ENCODE measurements at regions not wholly inside any gene's neighbourhood (a gene's known extent, or its start where the extent isn't known, plus 50 kb on each side); places are given as distances from the start of the nearest gene placed in this dataset.

GRCh38 chr5:60257596-60258271 is 364.2 kb upstream of the PDE4D start:
- no peak for TF ChIP-seq EZH2 (IDR thresholded peaks at IDR 0.05; ENCODE audit: low read length, missing control alignments)
- TF ChIP-seq, protein P1, sequence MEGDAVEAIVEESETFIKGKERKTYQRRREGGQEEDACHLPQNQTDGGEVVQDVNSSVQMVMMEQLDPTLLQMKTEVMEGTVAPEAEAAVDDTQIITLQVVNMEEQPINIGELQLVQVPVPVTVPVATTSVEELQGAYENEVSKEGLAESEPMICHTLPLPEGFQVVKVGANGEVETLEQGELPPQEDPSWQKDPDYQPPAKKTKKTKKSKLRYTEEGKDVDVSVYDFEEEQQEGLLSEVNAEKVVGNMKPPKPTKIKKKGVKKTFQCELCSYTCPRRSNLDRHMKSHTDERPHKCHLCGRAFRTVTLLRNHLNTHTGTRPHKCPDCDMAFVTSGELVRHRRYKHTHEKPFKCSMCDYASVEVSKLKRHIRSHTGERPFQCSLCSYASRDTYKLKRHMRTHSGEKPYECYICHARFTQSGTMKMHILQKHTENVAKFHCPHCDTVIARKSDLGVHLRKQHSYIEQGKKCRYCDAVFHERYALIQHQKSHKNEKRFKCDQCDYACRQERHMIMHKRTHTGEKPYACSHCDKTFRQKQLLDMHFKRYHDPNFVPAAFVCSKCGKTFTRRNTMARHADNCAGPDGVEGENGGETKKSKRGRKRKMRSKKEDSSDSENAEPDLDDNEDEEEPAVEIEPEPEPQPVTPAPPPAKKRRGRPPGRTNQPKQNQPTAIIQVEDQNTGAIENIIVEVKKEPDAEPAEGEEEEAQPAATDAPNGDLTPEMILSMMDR (conservative IDR thresholded peaks at IDR 0.05 in 1 of 2, IDR thresholded peaks at IDR 0.05 in 1 of 2; ENCODE audit: low read depth in 1 of 2, low read length in 2 of 2) = no peak
